UCSD-AML1 (cell line): ENCODE measurements at regions not wholly inside any gene's neighbourhood (a gene's known extent, or its start where the extent isn't known, plus 50 kb on each side); places are given as distances from the start of the nearest gene placed in this dataset.
"Not testable (repeated sequence)": the region's sequence is repeated elsewhere in the genome, so short reads cannot be mapped to it uniquely, and the experiment has no call there.

ENCODE experiments used
- DNase-seq: peaks from one replicate; lab custom pipeline; 2025; ENCODE audit not compliant: unreplicated experiment; lab: John Stamatoyannopoulos, UW

DNA sequence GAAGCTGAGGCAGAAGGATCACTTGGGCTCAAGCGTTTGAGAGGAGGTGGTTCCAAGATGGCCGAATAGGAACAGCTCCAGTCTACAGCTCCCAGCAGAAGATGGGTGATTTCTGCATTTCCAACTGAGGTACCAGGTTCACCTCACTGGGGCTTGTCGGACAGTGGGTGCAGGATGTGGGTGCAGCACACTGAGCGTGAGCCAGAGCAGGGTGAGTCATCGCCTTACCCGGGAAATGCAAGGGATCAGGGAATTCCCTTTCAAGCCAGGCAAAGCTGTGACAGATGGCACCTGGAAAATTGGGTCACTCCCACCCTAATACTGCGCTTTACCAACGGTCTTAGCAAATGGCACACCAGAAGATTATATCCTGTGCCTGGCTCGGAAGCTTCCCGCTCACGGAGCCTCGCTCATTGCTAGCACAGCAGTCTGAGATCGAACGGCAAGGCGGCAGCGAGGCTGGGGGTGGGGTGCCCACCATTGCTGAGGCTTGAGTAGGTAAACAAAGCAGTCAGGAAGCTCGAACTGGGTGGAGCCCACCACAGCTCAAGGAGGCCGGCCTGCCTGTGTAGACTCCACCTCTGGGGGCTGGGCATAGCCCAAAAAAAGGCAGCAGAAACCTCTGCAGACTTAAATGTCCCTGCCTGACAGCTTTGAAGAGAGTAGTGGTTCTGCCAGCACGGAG, 482.6 kb upstream of the DAB2 start:
- DNase-seq = not testable (repeated sequence)

DNA sequence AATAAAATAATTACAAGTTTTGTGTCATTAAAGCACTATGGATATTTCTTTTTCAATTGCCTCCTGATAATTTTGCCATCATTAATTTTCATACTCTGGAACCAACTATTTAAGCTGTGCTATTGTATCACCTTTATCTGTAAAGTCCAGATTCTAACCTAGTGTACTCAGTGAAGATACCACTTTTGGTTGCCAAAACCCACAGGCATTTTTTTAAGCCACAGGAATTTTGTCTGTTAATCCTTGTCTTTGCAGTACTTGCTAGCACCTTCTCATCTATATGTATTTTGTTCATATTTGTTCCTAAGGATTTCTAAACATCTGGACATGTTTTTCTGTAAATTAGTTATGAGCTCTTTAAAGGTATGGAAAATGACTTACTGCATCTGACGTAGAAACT, 481.4 kb upstream of the DAB2 start:
- no peak for DNase-seq

DNA sequence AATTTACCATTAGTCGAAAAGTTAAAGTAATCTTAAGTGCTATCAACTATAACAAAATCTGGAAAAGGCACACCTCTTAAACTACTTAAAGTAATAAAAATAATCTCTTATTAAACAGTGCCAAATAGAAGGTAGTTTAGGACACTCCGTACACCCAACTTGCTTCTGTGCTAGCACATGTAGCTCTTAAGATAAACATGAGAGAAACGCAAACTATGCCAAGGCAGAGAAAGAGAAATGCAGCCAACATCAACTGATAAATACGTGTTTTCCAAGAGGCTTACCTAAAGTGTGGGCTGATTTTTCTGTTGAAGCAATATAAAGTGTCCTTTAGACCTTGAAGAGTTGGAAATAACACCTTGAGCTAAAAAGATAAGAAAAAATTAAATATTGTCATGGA, 480.6 kb upstream of the DAB2 start:
- no peak for DNase-seq

DNA sequence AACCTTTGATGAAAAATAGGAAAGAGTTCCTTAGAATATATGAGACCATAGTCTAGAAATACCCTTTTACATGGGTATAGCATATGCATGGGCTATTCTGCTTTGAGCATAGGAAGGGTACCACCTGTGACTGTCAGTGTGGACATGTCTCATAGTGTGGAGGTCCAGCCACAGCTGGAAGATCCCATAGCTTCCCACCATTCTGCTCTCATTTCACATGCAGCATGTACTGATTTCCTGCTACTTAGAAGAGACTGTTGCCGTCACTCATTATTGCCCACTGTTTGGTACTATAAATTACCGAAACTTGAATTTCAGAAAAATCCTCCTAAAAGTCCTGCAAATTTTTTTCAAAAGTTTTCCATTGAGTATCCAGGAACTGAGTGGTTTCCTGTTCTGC, 477.8 kb upstream of the DAB2 start:
- DNase-seq = no peak

DNA sequence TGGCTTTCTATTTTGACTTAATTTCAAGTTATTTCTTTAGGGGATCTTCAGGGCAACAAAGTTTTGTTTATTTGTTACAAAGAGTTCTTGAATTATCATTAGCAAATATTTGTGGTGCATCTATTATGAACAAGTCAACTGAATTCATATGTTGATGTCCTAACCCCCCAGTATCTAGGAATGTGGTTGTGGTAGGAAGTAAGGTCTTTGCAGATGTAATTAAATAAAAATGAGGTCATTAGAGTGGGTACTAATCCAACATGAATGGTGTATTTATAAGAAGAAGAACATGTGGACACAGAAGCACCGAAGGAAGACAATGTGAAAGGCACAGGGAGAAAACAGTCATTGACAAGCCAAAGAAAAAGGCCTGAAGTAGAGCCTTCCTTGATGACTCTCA, 474.0 kb upstream of the DAB2 start:
- DNase-seq = no peak

DNA sequence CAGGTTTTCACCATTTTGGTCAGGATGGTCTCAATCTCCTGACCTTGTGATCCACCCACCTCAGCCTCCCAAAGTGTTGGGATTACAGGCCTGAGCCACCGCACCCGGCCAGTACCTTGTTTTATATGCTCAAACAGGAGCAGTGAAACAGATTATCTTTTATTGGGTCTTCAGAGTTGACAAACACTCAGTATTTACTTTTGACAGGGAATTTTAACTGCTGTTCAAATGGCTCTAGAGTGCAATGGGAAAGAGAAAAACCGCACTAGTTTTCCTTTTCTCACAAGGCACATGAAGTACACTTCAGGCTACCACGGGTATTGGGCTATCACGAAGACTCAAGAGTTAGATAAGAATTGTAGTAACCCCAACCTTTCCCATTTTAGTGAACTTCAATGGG, 471.9 kb upstream of the DAB2 start:
- no peak for DNase-seq

DNA sequence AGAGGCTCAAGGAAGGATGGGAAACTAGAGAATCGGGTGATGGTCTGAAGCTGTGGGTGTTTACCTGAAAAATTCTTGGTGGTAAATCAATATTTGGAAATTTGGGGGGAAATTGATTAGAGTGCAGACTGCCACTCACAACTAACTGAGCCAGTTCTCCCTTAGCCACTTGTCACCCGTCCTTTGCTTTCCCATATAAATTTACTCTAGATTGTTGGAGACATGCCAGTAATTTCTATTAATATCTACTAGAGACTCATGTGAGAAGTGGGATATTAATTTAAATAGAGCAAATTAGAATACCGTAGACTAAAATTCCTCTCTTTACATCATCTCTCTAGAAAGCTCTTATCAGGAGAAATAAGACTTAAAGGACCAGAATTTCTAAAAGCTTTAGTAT, 471.3 kb upstream of the DAB2 start:
- no peak for DNase-seq

DNA sequence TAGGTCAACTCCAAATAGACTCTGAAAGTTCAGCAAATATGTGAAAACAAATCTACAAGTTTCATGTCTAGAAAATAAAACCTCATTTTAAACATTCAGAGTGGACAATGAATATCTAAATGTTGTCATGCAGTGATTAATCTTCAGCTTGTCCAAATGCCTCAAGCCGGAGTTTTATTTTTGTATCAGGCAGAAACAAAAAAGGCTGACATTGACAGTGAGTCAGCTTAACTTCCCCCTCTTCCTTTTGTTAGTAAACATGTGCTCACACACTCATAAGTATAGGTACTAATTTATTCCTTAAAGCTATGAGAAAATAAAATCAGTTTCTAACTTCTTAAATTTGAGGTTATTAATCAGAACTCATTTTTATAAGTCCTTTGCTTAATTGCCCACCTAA, 467.9 kb upstream of the DAB2 start:
- no peak for DNase-seq

DNA sequence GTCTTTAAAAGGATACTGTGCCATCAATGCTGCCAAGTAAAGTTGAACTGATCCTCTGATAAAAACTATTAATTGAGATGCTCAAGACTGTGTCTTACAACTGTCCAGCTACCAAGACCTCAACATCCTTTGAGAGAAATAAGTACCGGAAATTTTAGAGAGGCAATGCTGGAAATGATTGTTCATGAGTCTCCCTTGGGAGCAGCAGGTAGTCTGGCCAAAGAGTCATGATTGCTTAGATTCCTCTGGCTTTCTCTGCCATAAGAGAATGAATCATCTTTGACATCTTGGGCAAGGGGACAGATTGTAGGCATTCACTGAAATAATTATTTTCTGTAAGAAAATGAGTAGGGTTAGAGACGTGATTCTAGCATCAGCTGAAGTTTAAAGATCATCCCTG, 466.6 kb upstream of the DAB2 start:
- no peak for DNase-seq

DNA sequence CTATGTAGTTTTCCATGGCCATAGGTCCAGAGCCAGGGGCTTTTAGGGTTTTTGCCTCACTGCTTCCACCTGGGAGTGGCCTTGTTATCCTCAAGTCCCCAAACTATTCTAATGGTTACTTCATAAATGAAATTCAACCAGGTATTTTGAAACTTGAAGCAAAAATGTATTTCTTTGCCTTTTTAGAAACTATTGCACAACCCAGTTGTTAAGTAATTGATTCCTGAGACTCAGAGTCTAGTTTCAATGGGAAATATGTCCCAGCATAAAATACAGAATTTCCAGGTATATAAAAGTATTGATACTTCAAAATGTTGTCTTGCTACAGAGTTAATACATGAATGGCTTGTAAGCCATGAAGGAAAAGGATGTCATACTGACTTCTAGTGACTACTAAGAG, 456.2 kb upstream of the DAB2 start:
- DNase-seq = no peak

DNA sequence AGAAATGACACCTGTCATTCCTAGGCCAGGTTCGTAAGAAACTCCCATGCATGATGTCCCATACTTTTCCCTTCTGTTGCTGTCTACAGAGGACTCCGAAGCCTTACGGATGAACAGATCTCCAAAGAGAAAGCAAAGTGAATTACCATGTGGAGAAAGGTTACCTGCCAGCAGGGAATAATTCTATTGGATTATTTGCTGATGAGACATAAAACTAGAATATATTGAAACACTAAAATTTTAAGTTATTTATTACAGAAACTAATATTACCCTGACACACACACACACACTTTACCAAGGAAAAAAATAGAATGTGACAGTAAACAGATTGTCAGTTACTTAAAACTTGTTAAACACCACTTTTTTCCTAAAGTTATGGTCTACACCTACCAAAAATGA, 452.7 kb upstream of the DAB2 start:
- DNase-seq = no peak

DNA sequence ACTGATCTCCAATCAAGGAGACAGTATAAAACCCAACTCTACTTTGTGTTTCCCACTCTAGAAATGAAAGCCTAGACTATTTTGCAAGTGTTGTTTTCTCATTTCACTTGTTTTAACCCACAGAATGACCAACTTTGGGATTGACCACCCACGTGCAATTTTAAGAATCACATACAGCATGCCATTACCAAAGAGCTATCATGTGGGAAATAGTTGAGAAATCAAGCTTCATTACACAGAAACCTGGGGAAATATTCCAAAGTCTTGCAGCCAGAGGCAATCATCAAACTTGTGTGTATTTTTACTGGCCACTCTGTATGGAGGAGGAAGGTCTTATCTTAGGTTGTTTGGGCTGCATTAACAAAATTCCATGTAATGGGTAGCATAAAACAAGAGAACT, 451.4 kb upstream of the DAB2 start:
- DNase-seq = no peak

DNA sequence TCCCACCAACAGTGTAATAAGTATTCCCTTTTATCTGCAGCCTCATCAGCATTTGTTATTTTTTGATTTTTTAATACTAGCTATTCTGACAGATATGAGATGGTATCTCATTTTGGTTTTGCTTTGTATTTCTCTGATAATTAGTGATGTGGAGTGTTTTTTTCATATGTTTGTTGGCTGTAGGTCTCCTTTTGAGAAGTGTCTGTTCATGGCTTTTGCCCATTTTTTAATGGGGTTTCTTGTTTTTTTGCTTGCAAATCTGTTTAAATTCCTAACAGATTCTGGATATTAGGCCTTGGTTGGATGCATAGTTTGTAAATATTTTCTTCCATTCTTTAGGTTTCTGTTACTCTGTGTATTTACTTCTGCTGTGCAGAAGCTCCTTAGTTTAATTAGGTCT, 445.4 kb upstream of the DAB2 start:
- no peak for DNase-seq

DNA sequence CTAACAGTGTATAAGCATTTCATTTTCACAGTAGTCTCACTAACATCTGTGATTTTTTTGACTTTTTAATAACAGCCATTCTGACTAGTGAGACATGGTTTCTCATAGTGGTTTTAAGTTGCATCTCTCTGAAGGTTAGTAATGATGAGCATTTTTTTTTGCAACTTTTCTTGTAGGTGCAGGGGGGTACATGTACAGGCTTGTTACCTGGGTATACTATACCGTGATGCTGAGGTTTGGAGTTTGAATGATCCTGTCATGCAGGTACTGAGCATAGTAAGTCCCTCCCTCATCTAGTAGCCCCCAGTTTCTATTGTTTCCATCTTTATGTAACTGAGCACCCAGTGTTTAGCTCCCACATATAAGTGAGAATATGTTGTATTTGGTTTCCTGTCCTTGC, 444.6 kb upstream of the DAB2 start:
- no peak for DNase-seq

DNA sequence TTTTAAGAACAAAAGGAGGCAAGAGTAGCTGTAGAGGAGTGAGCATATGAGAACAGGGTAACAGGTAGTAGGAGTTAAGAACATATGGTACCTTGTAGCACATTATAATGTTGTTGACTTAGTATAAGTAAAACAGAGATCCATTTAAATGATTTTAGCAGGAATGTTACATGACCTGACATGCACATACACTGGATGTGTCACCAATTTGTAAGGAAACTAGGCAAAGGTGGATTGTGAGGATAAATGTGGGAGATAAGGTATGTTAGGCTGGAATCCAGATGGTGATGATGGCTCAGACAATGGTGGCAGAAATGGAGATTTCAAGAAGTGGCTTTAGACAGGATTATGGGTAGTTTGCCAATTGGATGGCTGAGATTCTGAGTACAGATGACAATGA, 443.1 kb upstream of the DAB2 start:
- no peak for DNase-seq

DNA sequence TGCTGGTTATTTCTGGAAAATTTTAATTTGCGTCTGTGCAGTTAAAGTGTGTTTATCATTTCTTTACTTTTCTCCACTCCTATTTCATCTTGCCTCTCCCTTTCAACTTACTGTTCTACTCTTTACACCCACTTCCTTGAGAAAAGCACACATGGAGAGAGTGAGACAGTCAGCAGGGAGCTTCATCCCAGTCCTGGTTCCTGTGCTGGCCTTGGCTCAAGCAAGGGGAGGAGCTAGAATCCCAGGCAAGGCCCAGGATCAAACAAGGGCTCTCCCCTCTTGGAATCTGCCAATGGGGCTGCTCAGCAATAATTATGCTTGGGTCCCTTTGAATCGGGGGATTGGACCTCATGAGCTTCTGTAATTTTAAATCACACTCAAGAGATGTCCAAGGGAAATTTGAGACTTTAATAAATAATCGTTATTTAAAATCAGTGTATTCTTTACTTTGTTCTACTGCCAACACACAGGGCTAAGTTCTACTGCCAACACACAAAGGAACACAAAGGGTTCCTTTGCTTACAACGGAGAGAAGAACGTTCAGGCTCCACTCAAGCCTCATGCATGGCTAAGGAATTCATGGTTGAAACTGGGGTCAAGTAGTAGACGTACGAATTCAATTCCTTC, 439.3 kb upstream of the DAB2 start:
- DNase-seq = no peak

DNA sequence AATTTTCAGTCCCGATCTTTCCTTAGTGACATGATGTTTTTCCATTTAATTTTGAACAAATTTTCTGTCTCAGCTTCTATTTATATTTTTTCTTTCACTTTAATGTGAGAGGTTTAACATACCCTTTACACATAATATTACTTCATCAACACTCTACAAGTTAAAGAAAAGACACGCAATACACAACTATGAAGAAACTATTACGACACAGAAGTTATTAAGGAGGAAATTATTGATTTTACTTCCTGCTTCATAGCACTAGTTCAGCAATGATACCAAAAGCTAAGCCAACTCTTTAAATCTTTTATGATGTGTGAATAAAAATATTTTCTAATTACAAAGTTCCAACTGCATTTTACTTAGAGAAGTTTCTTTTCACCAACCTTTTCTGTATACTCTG, 432.3 kb upstream of the DAB2 start:
- no peak for DNase-seq

DNA sequence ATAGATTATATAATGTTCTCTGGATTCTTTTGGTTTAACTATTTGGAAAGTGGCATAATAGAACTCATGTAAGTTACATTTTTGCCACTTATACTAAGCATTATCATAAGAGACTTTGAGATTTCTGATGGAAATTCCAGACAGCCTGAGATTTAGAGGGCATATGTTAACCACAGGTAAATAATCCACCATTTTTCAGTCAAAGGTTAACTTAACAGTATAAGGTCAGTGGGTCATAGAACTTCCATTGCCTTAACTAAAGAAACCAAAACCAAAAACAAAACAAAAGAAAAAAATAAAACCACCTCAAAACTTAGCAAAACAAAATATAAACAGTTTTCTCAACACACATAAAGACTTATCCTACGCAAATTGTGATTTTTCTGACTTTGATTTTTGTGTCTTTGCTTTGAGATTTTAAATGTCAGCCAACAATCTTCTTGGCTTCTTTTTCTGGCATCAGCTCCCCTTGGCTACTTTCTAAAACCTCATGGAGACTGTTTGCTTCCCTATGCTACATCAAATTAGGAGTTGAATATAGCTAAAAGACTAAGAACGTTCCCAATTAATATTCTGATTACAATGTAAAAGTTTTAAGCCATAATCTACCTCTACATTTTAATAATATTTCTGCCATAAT, 430.1 kb upstream of the DAB2 start:
- DNase-seq = no peak

DNA sequence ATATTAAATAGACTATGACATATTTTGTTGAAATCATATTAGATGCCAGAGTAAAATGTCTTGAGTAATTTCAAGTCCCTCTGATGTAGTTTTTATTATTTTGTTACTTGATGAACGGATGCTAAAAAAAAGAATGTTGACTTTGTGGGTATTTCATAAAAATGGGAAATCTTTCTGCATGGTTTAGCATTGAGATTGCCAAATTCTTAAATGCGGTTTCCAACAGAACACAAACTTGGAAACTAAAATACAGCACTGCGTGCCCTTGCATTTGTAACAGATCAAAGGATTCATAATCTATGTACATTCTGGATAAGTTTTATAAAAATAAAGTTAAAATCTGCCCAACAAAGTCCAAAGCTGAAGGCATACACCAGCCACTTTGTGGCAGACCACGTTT, 425.5 kb upstream of the DAB2 start:
- no peak for DNase-seq

DNA sequence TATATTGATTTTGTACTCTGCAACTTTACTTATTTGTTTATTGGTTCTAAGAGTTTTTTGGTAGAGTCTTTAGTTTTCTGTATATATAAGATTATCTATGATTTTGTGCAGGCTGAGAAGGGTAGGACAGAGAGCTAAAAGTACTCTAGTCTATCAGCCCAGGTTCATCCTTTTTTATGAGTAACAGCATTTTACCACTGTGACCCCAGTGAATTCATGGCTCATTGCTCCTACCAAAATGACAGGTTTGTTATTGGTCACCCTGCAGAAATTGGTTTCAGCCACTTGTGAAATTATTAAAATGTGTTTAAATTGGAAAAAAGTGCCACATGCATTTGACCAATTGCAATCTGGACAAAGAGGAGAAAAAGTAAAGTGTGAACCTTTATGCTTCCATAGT, 421.4 kb upstream of the DAB2 start:
- DNase-seq = no peak

DNA sequence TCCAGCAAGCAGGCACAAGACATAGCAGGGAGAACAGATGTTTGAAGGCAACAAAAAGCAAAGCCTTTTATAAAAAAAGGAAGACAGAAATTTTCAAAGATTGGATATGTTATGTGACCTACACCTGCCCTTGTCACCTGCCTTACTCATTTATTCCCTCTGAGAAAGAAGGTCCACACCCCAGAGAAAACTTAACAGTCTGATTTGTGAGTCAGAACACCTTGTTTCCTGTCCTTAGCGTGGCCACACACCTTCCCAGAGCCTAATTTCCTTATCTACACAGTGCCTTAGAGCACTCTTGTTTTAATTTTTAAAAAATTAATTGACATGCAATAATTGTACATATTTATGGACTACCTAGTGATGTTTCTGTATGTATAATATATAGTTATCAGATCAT, 419.0 kb upstream of the DAB2 start:
- no peak for DNase-seq

DNA sequence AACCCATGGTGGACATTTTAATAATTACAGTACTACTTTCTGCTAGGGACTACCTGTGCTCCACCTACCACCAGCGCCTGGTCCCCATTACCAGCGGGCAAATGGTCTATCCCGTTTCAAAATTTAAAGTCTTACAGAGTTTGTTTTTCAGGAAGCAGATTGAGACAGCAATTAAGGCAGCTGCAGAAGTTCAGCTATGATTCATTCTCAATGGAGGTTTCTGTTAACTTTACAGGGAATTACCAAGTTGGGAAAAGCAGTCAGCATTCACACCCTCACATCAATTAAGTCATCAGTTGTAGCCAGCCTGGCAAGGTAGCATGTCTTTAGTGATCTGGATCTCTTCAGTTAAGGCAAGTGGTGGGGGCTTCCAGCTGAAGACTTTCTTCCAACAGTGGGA, 410.6 kb upstream of the DAB2 start:
- no peak for DNase-seq

DNA sequence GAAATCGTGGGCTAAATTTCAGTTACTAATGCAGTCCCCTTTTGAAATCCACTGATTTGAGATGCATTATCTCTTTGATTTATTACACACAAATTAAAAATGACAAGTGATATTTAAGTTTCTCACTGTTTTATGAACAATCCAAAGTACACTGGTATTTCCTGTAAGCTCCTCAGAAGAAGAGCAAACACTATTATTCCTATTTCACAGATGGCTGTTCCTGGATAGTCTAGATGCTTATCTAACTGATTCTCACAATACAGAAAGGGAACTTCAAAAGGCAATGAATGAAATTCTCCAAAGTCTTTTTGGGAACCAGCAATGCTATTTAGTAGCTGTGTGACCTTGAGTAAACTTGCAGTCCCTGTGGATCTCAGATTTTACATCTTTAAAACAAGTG, 404.7 kb upstream of the DAB2 start:
- no peak for DNase-seq
